Suprapubic skin (tissue), 4 donors: ENCODE measurements at regions not wholly inside any gene's neighbourhood (a gene's known extent, or its start where the extent isn't known, plus 50 kb on each side); places are given as distances from the start of the nearest gene placed in this dataset.

Experiments
- CTCF ChIP-seq, 2 donors: fragments of 200-600 bp in 1 of 2; fragments of 450-650 bp in 1 of 2; sonication (generic) in 1 of 2; IDR thresholded peaks; one replicate each; pipeline ENCODE4 v1.5.1; 2016 to 2019; ENCODE audit warnings: antibody characterized with exemption in 2 of 2, mild to moderate bottlenecking in 1 of 2, moderate library complexity in 1 of 2
- EP300 ChIP-seq: sonication (generic); formaldehyde crosslinking; IDR thresholded peaks from one replicate; pipeline ENCODE4 v1.6.1; 2017; ENCODE audit warnings: antibody characterized with exemption
- POLR2A ChIP-seq, 2 donors: fragments of 450-650 bp; IDR thresholded peaks; one replicate each; pipeline ENCODE4 v1.6.1; 2017; ENCODE audit warnings: antibody characterized with exemption in 2 of 2, mild to moderate bottlenecking in 2 of 2, moderate library complexity in 2 of 2
- POLR2AphosphoS5 ChIP-seq, 3 donors: sonication (generic); formaldehyde crosslinking; IDR thresholded peaks; one replicate each; pipeline ENCODE4 v1.6.1; 2017; ENCODE audit warnings: antibody characterized with exemption in 3 of 3

GRCh38 chr4:3703677-3704521 lies 62.3 kb upstream of the ADRA2C start:
- no peak for TF ChIP-seq POLR2AphosphoS5 (IDR thresholded peaks at IDR 0.05)
- no peak for TF ChIP-seq CTCF (IDR thresholded peaks at IDR 0.05)
- TF ChIP-seq EP300, result no peak
- TF ChIP-seq POLR2A (IDR thresholded peaks at IDR 0.05), result no peak
